GM12865 (cell line): ENCODE measurements at regions not wholly inside any gene's neighbourhood (a gene's known extent, or its start where the extent isn't known, plus 50 kb on each side); places are given as distances from the start of the nearest gene placed in this dataset.

ENCODE experiments used
- DNase-seq: peaks from one replicate; pipeline ENCODE4 v3.0.0; 2010; ENCODE audit warnings: low read depth
- H3K4me3 ChIP-seq: 2 replicates; pipeline ENCODE4 v1.5.1; 2011; ENCODE audit warnings: mild to moderate bottlenecking, low read depth, low read length, control low read depth
- TF ChIP-seq, protein P1 (sequence below): IDR thresholded peaks from 2 replicates; pipeline ENCODE4 v1.5.1; 2011; ENCODE audit warnings: low read length, control low read depth, low read depth, inconsistent platforms; ENCODE audit not compliant: insufficient read depth; ENCODE audit errors: missing control alignments

DNA sequence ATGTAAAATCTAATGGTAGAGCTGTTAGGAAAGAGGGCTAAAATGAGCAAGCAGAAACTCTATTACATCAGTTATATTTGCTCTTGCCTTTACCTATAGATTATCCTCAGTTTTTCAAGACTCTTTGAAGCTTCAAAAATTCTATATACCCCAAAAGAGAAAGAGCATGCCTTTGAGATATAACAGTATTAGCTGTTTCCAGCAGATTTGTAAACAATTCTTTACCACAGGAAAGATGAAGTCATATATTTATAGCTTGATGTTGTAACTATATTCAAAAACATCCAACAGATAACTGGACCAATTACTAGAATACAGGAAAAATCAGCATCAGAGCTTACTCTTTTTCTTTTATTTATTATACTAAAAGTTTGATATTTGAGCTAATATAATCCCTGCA lies 416.2 kb upstream of the TPK1 start:
- TF ChIP-seq, protein P1, sequence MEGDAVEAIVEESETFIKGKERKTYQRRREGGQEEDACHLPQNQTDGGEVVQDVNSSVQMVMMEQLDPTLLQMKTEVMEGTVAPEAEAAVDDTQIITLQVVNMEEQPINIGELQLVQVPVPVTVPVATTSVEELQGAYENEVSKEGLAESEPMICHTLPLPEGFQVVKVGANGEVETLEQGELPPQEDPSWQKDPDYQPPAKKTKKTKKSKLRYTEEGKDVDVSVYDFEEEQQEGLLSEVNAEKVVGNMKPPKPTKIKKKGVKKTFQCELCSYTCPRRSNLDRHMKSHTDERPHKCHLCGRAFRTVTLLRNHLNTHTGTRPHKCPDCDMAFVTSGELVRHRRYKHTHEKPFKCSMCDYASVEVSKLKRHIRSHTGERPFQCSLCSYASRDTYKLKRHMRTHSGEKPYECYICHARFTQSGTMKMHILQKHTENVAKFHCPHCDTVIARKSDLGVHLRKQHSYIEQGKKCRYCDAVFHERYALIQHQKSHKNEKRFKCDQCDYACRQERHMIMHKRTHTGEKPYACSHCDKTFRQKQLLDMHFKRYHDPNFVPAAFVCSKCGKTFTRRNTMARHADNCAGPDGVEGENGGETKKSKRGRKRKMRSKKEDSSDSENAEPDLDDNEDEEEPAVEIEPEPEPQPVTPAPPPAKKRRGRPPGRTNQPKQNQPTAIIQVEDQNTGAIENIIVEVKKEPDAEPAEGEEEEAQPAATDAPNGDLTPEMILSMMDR: no peak
- no peak overlapping the region for H3K4me3 ChIP-seq
- no peak for DNase-seq

DNA sequence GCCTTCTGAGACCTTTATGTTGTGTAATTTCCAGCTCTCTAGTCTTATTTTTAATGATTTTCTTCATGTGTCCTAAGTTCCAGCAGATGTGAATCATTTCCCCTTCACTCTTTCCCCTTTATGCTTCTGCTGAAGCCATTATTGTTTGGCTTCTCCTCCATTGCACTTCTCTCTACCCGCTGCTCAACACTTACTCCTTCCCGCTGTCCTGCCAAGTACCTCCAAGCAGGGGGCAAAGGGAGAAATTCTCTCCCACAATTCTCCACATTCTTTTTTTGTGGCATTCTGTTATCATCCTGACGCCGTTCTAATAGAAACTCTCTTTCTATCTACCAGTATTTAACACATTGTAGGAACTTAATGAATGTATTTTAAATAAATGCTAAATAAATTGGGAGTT lies 388.9 kb upstream of the TPK1 start:
- no peak overlapping the region for H3K4me3 ChIP-seq
- TF ChIP-seq, protein P1: no peak
- DNase-seq: no peak

DNA sequence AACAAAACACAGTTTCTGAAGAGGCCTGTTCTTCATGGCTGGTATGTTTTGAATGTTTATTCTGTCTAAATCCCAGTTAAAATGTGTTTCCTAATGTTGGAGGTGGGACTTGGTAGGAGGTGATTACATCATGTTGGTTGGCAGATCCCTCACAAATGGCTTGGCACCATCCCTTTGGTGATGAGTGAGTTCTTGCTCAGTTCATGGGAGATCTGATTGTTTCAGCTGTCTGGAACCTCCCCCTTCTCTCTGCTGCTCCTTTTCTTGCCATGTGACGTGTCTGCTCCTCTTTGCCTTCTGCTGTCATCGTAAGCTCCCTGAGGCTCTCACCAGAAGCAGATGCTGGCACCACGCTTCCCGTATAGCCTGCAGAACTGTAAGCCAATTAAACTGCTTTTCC lies 383.6 kb upstream of the TPK1 start:
- TF ChIP-seq, protein P1: no peak
- DNase-seq: no peak
- no peak overlapping the region for H3K4me3 ChIP-seq

DNA sequence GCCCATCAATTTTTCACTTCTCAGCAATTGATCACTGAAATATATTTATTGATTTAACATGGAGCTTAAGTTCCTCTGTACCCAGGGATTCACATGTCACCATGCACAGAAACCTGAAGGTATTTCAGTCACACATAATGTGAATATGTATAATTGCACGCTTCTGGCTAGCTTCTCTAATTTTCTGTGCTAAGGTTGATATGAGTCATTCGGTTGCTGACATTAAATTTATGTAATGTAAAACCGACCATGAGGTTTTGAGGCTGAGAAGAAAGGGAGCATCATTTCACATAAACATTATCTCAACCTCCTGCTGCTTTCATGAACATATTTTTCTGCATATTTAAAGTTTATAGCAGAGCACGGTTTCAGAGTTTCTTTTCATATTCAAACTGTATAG lies 381.0 kb upstream of the TPK1 start:
- H3K4me3 ChIP-seq: no peak overlapping the region
- DNase-seq: no peak
- TF ChIP-seq, protein P1: no peak

DNA sequence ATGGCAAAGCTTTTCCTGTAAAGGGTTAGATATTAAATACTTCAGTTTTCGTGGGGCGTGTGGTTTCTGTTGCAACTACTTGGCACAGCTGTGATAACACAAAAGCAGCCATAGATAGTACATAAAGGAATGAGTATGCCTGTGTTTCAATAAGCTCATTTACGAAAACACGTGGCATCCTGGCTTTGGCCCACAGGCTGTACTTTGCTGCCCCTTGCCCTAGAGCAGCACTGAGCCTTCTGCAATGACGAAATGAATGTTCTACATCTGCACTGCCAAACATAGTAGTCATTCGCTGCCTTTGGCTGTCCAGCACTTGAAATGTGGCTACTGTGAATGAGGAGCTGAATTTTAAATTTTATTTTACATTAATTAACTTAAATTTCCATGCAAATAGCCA lies 376.2 kb upstream of the TPK1 start:
- TF ChIP-seq, protein P1: no peak
- H3K4me3 ChIP-seq: no peak overlapping the region
- DNase-seq: no peak

DNA sequence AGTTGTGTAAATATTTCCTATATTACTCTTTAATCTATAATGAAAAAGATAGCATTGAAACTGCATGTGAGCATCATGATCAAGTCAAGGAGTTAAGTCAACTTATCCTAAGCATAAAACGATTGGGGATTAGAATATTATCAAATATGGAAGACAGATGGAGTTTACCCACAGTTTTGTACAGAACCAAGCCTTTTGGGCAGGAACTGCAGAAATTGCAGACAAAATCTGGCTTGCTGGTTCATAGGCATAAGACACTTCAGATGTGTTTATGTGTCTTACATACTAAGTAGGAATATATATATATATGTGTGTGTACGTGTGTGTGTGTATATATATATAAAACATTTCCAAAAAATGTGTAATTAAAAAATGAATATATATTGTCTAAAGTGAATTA lies 375.4 kb upstream of the TPK1 start:
- H3K4me3 ChIP-seq: no peak overlapping the region
- no peak for DNase-seq
- TF ChIP-seq, protein P1: no peak

DNA sequence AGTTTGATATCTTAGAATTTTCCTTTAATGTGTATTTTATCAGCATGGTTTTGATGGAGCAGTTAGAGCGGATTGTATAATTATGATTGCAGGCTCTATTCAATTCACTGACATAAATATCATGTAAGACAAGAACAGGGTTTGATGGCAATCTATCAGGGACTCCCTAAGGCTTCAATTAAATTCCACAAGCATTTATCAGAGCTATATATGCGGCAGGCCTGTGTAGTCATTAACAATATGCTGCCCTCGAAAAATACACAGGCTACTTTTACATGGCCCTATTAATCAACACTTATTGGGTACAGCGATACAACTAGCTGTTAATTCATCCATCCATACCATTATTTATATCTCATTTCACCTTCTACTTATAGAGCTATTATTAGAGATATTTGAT lies 358.1 kb upstream of the TPK1 start:
- TF ChIP-seq, protein P1: no peak
- no peak overlapping the region for H3K4me3 ChIP-seq
- no peak for DNase-seq
